G401 (cell line): ENCODE measurements at regions not wholly inside any gene's neighbourhood (a gene's known extent, or its start where the extent isn't known, plus 50 kb on each side); places are given as distances from the start of the nearest gene placed in this dataset.

Experiments used
- DNase-seq: peaks from one replicate; pipeline ENCODE4 v3.0.0-alpha.2; 2015; ENCODE audit warnings: low spot score
- in situ Hi-C: cut with HindIII; loops from 2 replicates; pipeline ENCODE4 v1.10.0; 2016; ENCODE audit warnings: low sequenced_read_pairs, mixed read lengths

GRCh38 chr12:115736360-115736759 is 541.1 kb downstream of the MED13L start:
- in situ Hi-C loops: no loop called here
- DNase-seq: no peak

DNA sequence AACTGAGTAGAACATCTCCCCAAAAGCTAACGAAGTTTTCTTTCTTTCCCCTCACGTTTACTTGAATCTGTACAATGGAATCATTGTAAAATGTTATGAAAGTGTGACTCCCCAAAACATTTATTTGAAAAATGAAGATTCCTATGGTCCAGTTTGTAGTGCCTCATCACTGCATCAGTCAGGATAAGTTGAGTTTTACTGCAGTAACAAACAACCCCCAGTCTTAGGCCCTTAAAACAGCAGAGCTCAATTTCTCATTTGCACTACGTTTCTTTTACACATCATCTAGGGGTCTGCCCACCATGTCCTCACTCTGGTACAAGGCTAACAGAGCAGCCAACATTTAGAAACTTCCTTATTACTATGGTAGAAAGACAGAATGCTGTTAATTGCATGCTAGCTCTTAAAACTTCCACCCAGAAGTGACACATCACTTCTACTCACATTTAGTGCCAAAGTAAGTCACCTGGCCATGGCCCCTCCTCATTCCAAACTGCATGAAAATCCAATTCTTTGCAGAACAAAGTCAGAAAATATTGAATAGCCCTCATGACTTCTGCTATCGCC is 546.4 kb downstream of the MED13L start:
- in situ Hi-C loops: no loop called here
- no peak for DNase-seq

DNA sequence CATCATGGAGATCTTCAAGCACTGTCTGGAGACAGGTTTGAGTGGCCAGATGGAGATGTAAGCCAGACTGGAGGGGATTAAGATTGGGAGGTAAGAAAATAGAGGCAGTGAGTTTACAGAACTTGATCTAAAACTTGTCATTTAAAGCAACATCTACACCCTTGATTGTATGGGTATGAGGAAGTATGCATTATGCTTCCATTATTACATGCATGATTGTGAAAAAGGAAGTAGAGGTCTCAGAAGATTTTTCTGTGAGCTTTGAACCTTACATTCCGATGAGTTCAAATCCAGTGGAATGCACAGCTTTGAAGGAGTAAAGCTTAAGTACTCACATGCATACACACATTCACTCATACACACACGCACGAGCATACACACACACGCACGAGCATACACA is 550.8 kb downstream of the MED13L start:
- in situ Hi-C loops: no loop called here
- DNase-seq: no peak

- in situ Hi-C loops: no loop called here
- DNase-seq: no peak
Observed at GRCh38 chr12:115722181-115722580, 555.3 kb downstream of the MED13L start.

- in situ Hi-C loops: no loop called here
Observed at GRCh38 chr12:115716551-115716950, 560.9 kb downstream of the MED13L start.

DNA sequence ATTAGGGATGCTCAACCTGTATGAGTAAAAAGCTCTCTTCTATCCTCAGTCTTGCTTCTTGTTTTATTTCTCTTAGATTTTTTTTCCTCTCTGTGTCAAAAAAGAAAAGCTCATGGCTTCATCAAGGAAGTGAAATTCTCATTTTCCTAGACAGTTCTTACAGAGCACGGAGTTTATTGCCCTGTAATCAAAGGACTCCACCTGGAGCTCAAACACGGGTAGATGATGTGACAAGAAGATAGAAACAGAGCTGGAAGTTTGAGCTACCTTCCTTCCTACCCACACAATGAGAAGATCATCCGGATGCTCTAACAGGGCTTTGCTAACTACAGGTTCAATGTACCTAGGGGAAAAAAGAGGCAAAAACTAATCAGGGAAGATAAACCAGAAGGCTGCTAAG is 564.8 kb downstream of the MED13L start:
- DNase-seq: no peak
- in situ Hi-C loops: no loop called here

More at GRCh38 chr12:115716551-115716950, 560.9 kb downstream of the MED13L start:
- no peak for DNase-seq

GRCh38 chr12:115710104-115710564 is 567.4 kb downstream of the MED13L start:
- in situ Hi-C loops: no loop called here
- DNase-seq: no peak

- in situ Hi-C loops: no loop called here
- DNase-seq: no peak
Observed at GRCh38 chr12:115709540-115710011, 567.9 kb downstream of the MED13L start.

DNA sequence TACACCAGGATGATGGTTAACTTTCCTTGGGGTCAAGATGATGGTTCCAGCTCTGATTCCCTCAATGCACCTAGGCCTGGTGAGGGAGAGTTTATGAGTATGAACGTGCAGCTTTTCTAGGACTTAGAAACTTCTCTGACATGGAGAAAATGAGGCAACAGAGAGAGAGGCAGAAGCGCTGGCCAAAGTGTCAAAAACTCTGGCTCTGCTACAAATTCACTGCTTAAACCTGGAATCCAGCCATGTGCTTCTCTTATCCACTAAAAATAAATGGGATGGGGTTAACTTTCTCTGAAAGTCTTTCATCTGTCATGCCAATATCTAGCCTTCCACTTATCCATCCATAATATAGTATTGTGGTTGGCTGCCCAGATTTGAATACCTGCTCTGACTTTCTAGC is 568.7 kb downstream of the MED13L start:
- in situ Hi-C loops: no loop called here
- no peak for DNase-seq

DNA sequence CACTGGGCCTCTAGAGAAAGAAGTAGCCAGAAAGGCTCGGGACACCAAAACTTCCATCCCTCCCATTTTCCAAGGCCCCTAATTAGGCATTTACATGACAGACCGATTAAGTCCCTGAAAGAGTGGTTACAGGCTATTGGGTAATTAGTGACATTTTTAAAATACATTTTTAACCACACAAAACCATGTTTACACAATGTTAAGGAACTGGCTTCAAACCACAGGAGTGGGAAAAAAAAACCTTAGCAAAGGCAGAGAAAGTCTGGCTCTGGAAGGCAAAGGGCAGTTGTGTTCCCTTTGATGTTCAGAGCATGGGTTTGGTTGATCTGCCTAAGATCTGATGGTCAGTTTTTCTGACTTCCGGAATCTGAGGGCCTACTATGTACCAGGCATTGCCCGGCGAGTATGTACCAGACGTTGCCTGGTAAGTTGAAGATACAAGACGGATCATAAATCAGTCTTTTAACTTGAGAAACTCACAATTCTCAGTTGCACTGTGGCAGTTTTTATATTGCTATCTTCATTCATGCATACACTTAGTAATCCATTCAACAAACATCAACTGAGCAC is 576.5 kb downstream of the MED13L start:
- DNase-seq: no peak
- in situ Hi-C loops: no loop called here

DNA sequence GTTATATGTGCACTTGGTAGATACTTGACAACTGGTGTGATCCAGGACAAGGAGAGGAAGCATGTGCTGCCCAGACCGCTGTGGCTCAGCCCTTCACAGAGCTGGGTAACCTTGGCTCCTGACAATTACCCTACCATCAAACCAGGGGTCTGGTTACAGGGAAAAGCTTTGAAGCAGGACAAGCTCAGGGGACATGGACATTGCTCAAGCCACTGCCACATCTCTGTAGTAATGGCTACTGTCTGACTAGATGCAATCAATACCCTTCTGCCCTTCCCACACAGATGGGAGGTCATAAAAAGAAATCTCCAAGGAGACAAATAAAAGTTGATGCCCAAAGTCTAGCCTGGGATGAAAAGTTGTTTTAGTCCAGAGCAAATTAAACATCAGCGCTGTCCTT is 577.4 kb downstream of the MED13L start:
- in situ Hi-C loops: no loop called here
- DNase-seq: no peak

DNA sequence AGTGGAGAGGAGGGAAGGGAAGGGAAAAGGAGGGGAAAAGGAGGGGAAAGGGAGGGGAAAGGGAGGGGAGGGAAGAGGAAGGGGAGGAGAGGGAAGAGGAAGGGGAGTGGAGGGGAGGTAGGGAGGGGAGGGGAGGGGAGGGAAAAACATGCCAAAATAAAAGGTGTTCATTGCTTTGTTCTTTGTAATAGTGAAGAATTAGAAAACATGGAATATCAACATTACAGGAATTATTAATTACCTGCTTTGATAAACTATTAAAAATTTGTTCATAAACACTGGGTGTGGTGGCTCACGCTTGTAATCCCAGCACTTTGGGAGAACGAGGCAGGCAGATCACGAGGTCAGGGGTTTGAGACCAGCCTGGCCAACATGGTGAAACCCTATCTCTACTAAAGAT is 579.2 kb downstream of the MED13L start:
- in situ Hi-C loops: no loop called here
- no peak for DNase-seq

DNA sequence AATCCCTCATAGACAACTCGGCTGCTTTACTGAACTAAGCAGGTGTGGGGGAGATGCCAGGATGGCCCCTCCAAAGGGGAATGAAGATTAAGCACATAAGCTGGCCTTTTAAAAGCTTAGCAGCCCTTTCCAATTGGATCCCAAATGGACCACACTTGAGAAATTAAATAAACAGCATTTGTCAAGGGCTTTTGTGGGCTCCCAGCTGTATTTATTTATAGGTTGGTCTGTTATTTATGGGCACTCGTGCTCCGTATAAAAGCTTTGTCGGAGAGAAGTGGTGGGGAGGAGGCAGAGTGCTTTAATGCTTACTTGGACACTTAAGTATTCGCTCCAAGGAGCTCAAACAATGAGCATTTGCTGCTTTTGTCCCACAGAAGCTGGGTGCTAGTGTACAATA is 580.2 kb downstream of the MED13L start:
- DNase-seq: no peak
- in situ Hi-C loops: no loop called here

DNA sequence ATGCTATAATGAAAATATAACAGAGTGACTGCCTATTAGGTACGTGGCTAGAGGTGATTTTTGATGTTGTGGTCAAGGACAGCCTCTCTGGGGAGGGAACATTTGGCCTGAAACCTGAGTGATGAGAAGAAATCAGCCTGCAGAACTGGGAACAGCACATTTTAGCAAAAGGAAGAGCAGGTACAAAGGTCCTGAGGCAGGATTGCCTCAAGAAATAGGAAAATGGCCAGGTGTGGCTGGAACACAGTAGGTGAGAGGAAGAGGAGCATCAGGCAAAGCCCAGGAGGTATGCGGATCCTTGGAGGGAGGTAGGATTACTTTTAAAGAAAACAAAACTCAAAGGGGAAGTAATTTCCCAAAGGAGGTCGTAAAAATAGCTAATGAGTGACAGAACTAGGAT is 582.9 kb downstream of the MED13L start:
- in situ Hi-C loops: no loop called here
- no peak for DNase-seq

DNA sequence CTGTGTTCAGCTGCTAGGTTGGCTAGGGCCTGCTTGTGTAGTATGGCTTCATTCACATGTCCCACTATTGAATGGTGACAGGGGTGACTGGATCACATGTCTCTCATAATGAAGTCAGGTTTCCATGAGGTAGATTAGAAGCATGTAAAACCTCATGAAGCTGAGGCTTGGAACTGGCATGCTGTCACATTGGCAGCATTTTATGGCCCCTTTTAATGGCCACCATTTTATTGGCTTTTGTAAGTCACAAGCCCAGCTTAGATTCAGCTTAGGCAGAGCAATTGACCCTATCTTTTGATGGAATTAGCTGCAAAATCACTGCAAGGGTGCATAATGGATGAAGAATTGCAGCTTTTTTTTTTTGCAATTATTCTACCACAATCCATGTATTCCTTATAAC is 583.5 kb downstream of the MED13L start:
- in situ Hi-C loops: no loop called here
- DNase-seq: no peak

- no peak for DNase-seq
- in situ Hi-C loops: no loop called here
Observed at GRCh38 chr12:115691123-115691522, 586.4 kb downstream of the MED13L start.

- in situ Hi-C loops: no loop called here
- DNase-seq: no peak
Observed at GRCh38 chr12:115687094-115687493, 590.4 kb downstream of the MED13L start.

DNA sequence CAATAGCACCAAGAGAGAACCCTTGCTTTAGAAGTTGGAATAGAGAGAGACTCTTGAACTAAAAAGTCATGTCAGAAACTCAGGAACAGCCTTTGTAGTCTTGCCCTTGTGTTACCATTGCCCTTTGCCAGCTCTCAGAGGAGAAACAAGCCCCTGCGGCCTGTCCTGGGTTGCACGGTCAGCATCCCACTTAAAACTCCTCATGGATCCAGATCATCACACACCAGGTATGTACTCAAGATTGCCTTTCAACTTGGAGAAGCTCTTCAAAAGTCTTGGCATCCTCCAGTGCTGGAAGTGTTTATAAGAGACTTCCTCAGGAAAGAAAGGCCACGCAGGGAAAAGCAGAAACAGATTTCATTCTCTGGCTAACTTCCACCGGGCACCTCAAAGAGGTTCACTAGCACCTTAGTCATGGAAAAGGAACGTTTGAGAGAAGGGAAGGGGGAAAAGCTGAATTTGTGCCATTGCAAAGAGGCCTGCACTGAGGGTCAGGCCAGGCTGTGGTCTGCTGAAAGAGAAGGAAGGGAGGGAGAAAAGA is 594.2 kb downstream of the MED13L start:
- no peak for DNase-seq
- in situ Hi-C loops: no loop called here

GRCh38 chr12:115680967-115681366 is 596.5 kb downstream of the MED13L start:
- in situ Hi-C loops: no loop called here
- no peak for DNase-seq

DNA sequence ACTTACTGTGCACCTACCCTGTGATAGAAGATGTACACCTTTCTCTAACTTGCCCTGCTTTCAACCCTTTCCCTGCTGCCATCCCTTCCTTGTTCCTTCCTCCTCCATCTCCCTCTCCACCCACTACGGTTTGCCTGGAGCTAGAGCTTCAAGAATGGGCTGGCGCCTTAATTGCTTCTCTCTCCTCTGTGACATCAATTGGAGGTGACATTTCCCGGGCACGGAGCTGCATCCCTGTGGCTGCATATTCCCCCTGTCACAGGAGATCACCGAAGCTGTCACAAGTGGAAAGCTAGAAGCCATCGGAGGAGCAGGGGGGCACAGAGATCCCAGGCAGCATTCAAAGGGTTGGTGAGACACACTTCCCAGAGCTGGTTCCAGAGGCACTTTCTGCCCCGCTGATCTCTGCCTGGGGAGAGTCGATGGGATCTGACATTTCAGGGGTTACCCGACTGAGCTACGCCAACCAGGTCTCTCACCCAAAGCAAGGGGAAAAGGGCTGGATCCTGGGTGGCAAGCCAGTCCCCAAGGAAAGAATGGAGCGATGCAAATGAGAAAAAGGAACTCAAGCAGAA is 604.9 kb downstream of the MED13L start:
- in situ Hi-C loops: no loop called here
- peak; percentile 82 for DNase-seq

DNA sequence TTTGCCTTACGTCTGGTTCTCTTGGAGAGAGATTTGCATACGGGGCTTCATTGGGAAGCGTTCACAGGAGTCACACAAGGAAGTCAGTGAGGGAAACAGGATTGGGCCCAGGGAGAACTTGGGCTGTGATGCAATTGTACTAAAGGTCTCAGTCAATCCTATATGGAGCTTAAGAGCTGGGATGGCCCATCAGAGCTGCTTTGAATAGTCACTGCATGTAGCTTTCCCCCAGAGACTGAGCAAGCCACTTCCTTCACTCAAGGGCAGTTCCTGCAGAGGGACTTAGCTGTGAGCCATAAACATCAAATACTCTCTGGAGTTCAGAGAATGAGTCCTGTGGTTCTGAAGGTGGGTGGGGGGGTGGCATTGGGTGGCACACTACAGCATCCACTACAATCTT is 605.4 kb downstream of the MED13L start:
- no peak for DNase-seq
- in situ Hi-C loops: no loop called here
